ENCODE measurements at regions not wholly inside any gene's neighbourhood (a gene's known extent, or its start where the extent isn't known, plus 50 kb on each side); places are given as distances from the start of the nearest gene placed in this dataset.

DNA sequence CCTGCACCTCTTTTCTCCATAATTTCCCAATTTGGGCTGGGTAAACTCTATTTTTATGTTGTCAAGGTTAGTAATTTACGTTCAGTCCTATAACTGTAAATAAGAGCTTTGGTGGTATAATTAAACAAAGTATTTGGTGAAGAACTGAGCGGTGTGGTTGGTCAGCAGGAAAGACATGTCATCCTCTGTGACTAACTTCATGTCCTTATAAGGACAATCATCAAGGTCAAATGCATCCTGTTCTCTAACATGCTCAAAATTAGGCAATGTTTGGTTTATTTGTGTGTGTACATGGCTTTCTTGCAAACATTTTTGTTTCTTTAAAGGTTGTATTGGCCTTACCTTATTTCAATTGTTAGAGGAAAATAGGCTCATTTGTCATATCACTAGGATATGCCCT, 121.5 kb upstream of the NABP1 start:
- DNase-seq (ENCODE audit: low spot score in 2 of 2): no peak
- intact Hi-C loops (cut with DNase I; ENCODE audit: low total_unique reads): no loop called here
- no peak overlapping the region for H3K4me3 ChIP-seq (ENCODE audit: low read depth, poor library complexity, severe bottlenecking)
- WGBS, 2 donors: 62 to 90% methylated on average over 2 of the region's 2 CpGs
- TF ChIP-seq CTCF (IDR thresholded peaks at IDR 0.05): no peak
- TF ChIP-seq POLR2A (IDR thresholded peaks at IDR 0.05): no peak

- no peak for DNase-seq (ENCODE audit: low spot score in 2 of 2)
- H3K4me3 ChIP-seq (ENCODE audit: low read depth, poor library complexity, severe bottlenecking): no peak overlapping the region
- TF ChIP-seq CTCF (IDR thresholded peaks at IDR 0.05) (no peak), POLR2A (IDR thresholded peaks at IDR 0.05) (no peak)
- intact Hi-C loops (cut with DNase I; ENCODE audit: low total_unique reads): no loop called here
- 95 to 96% methylated on average over 5 of the region's 5 CpGs for WGBS, 2 donors
Measured at GRCh38 chr2:191557841-191558240, 120.1 kb upstream of the NABP1 start.

DNA sequence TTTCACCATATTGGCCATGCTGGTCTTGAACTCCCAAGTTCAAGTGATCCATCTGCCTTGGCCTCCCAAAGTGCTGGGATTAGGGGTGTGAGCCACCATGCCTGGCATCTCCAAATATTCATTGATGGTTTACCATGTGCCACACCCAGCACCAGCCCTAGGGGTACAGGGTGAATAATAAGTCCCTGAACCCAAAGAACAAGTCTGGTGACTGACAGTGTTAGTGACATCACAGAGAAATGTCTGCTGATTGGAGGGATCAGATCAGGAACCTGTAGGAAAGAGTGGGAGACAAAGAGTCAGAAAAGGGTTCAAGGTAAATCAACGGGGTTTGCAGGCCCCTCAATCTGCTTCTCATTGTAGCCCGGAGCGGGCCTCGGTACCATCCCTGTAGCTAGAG, 118.4 kb upstream of the NABP1 start:
- WGBS, 2 donors: 82 to 90% methylated on average over 4 of the region's 4 CpGs
- TF ChIP-seq CTCF (IDR thresholded peaks at IDR 0.05): no peak
- TF ChIP-seq POLR2A (IDR thresholded peaks at IDR 0.05): no peak
- no peak overlapping the region for H3K4me3 ChIP-seq (ENCODE audit: low read depth, poor library complexity, severe bottlenecking)
- no peak for DNase-seq (ENCODE audit: low spot score in 2 of 2)
- intact Hi-C loops (cut with DNase I; ENCODE audit: low total_unique reads): no loop called here

- intact Hi-C loops (cut with DNase I; ENCODE audit: low total_unique reads): no loop called here
- H3K4me3 ChIP-seq (ENCODE audit: low read depth, poor library complexity, severe bottlenecking): no peak overlapping the region
- no peak for DNase-seq (ENCODE audit: low spot score in 2 of 2)
- 58 to 70% methylated on average over 13 of the region's 13 CpGs for WGBS, 2 donors
- TF ChIP-seq CTCF (IDR thresholded peaks at IDR 0.05) (no peak), POLR2A (IDR thresholded peaks at IDR 0.05) (no peak)
Measured at GRCh38 chr2:191560411-191560980, 117.4 kb upstream of the NABP1 start.

GRCh38 chr2:191565120-191565519, 112.8 kb upstream of the NABP1 start:
- intact Hi-C loops (cut with DNase I; ENCODE audit: low total_unique reads): loop anchor here (5.0 kb wide), 2 partner anchors 127 to 597 kb away; no protein-coding TSS in a partner anchor
- TF ChIP-seq CTCF (IDR thresholded peaks at IDR 0.05) (no peak), POLR2A (IDR thresholded peaks at IDR 0.05) (no peak)
- WGBS, 2 donors: 91 to 95% methylated on average over 3 of the region's 3 CpGs
- DNase-seq (ENCODE audit: low spot score in 2 of 2): no peak
- H3K4me3 ChIP-seq (ENCODE audit: low read depth, poor library complexity, severe bottlenecking): no peak overlapping the region

DNA sequence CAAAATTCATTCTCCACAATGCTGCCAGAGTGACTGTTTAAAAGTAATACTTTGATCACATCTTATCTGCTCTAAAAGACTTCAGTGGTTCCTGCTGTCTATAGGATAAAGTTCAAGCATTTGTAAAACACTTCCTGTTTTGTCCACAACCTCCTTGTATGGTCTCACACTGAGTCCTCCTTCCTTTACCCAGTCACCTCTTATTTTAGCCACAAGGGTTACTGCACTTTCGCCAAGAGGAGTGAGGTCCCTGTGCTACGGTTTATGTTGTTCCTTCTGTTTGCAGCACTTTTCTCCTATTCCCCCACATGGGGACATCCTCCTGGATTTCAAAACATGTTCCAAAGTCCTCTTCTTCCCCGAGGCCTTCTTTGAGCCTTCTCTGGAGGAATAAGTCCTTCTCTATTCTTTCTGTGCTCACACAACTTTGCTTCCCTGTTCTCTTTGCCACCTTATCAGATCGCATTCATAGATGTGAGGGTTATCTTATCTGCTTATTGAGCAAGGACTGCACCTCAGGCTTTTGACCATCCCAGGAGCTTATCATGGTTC, 112.2 kb upstream of the NABP1 start:
- intact Hi-C loops (cut with DNase I; ENCODE audit: low total_unique reads): loop anchor here (5.0 kb wide), 2 partner anchors 127 to 597 kb away; no protein-coding TSS in a partner anchor
- no peak for DNase-seq (ENCODE audit: low spot score in 2 of 2)
- 78 to 85% methylated on average over 4 of the region's 4 CpGs for WGBS, 2 donors

More for the DNA sequence above, 112.2 kb upstream of the NABP1 start:
- H3K4me3 ChIP-seq (ENCODE audit: low read depth, poor library complexity, severe bottlenecking): no peak overlapping the region
- TF ChIP-seq POLR2A (IDR thresholded peaks at IDR 0.05) (no peak), CTCF (IDR thresholded peaks at IDR 0.05) (no peak)

Data from lower leg skin (tissue), 4 donors.